Stomach (tissue), 8 donors: ENCODE measurements at regions not wholly inside any gene's neighbourhood (a gene's known extent, or its start where the extent isn't known, plus 50 kb on each side); places are given as distances from the start of the nearest gene placed in this dataset.

ENCODE experiments used
- DNase-seq, 2 donors: peaks; one replicate each; pipeline versions ENCODE4 v3.0.0 to v3.0.0-alpha.2; 2013 to 2019
- H3K27ac ChIP-seq, 5 donors: fragments of 200-600 bp in 4 of 5; sonication (generic) in 4 of 5; one replicate each; pipeline ENCODE4 v1.5.1; 2013 to 2019; ENCODE audit warnings: mild to moderate bottlenecking in 1 of 5, moderate library complexity in 1 of 5
- H3K27me3 ChIP-seq, 3 donors: fragments of 200-600 bp; sonication (generic); one replicate each; pipeline ENCODE4 v1.5.1; 2017 to 2019; ENCODE audit warnings: mixed run types in 1 of 3
- H3K36me3 ChIP-seq, 4 donors: fragments of 200-600 bp; sonication (generic); 1 replicate in 3 of 4; 2 replicates in 1 of 4; pipeline ENCODE4 v1.5.1; 2016 to 2019
- H3K4me1 ChIP-seq, 4 donors: fragments of 200-600 bp; sonication (generic); one replicate each; pipeline ENCODE4 v1.5.1; 2016 to 2019
- H3K4me3 ChIP-seq, 4 donors: fragments of 200-600 bp; sonication (generic) in 3 of 4; one replicate each; pipeline ENCODE4 v1.5.1; 2016 to 2019; ENCODE audit warnings: mild to moderate bottlenecking in 1 of 4
- H3K9me3 ChIP-seq, 4 donors: fragments of 200-600 bp; sonication (generic); one replicate each; pipeline ENCODE4 v1.5.1; 2016 to 2019
- EP300 ChIP-seq: sonication (generic); formaldehyde crosslinking; IDR thresholded peaks from one replicate; pipeline ENCODE4 v1.6.1; 2017; ENCODE audit warnings: antibody characterized with exemption
- POLR2A ChIP-seq, 4 donors: fragments of 450-650 bp; IDR thresholded peaks; one replicate each; pipeline ENCODE4 v1.6.1; 2016; ENCODE audit warnings: antibody characterized with exemption in 4 of 4, control low read depth in 2 of 4, mild to moderate bottlenecking in 1 of 4, moderate library complexity in 1 of 4
- POLR2AphosphoS5 ChIP-seq, 3 donors: sonication (generic); formaldehyde crosslinking; IDR thresholded peaks; one replicate each; pipeline ENCODE4 v1.6.1; 2016; ENCODE audit warnings: antibody characterized with exemption in 3 of 3
- WGBS, 5 donors: extraction: QIAGEN DNeasy Blood & Tissue Kit in 3 of 5; methylation state at CpG; one replicate each; pipeline versions ENCODE4 v1.1.5 to v1.1.7; 2013 to 2018; 5-methylcytosine and 5-hydroxymethylcytosine counted together
- intact Hi-C: fragments of 100-400 bp; cut with DNase I; formaldehyde crosslinking; loops from one replicate; pipeline ENCODE4 v1.15.1; 2023; ENCODE audit warnings: low total_unique reads
- TF ChIP-seq, protein P1 (sequence below), 7 experiments: fragments of 450-650 bp in 4 of 7; fragments of 200-600 bp in 3 of 7; sonication (generic) in 3 of 7; IDR thresholded peaks; one replicate each; pipeline ENCODE4 v1.5.1; 2016 to 2019; ENCODE audit warnings: antibody characterized with exemption in 7 of 7, control low read depth in 2 of 7, mild to moderate bottlenecking in 1 of 7
- donor health status: healthy with polysubstance abuse.
- donor health status: Bipolar disorder and iron deficiency.
- donor health status: healthy.

DNA sequence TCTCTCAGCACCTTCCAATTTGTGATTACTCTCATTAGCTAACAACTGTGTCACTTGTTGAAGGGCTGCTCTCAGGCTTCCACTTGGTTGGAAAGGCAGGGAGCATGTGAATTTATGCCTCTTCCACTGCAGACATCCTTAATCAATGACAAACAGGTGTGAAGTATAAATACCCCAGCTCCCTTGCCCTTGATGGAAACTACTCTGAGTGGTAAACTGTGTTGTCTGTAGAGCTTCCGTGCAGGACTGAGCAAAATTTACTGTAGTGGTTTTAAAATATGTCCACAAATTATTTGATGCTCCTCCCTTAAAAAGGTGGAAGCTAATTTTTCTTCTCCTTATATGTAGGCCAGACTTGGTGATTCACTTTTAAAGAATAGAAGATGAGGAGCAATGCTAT lies 253.0 kb upstream of the TBX18 start:
- Histone ChIP-seq H3K27ac (no peak overlapping the region), H3K4me1 (peaks cover 0 to 6% (median 3%) of the 10 kb centered on the region in 4 donors), H3K9me3 (no peaks in the 10 kb centered on the region), H3K27me3 (no peaks in the 10 kb centered on the region), H3K4me3 (no peak overlapping the region), H3K36me3 (no peaks in the 10 kb centered on the region)
- DNase-seq = no peak
- WGBS, 5 donors = 75 to 94% (median 87%) methylated on average over 1 of the region's 1 CpG
- TF ChIP-seq POLR2AphosphoS5 (IDR thresholded peaks at IDR 0.05) (no peak), EP300 (no peak), POLR2A (IDR thresholded peaks at IDR 0.05) (no peak)
- TF ChIP-seq, protein P1, sequence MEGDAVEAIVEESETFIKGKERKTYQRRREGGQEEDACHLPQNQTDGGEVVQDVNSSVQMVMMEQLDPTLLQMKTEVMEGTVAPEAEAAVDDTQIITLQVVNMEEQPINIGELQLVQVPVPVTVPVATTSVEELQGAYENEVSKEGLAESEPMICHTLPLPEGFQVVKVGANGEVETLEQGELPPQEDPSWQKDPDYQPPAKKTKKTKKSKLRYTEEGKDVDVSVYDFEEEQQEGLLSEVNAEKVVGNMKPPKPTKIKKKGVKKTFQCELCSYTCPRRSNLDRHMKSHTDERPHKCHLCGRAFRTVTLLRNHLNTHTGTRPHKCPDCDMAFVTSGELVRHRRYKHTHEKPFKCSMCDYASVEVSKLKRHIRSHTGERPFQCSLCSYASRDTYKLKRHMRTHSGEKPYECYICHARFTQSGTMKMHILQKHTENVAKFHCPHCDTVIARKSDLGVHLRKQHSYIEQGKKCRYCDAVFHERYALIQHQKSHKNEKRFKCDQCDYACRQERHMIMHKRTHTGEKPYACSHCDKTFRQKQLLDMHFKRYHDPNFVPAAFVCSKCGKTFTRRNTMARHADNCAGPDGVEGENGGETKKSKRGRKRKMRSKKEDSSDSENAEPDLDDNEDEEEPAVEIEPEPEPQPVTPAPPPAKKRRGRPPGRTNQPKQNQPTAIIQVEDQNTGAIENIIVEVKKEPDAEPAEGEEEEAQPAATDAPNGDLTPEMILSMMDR (IDR thresholded peaks at IDR 0.05) = no peak
- intact Hi-C loops = no loop called here

DNA sequence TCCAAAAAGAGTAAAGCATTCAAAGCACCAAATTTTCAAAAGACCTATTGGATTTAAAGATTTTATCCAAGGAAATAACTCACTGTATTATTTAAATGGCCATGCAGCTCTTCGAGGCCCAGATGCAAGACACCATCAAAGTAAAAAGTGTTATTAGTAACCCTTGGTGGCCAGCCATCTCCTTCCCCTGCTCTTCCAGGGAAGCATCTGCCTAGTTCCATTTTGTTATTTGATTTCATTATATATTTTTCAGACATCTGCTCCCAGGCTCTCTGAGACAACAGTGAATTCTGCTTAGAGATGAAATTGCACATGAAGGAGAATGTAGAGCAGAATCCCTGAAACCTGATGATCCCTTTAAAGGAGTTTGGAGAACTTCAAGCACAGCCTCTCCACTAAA lies 252.3 kb upstream of the TBX18 start:
- no peak for TF ChIP-seq POLR2A (IDR thresholded peaks at IDR 0.05)
- no peak for TF ChIP-seq POLR2AphosphoS5 (IDR thresholded peaks at IDR 0.05)
- TF ChIP-seq EP300 = no peak
- H3K27me3 ChIP-seq = no peaks in the 10 kb centered on the region
- H3K36me3 ChIP-seq = no peaks in the 10 kb centered on the region
- H3K9me3 ChIP-seq = no peaks in the 10 kb centered on the region
- WGBS, 5 donors = 66 to 87% (median 79%) methylated on average over 1 of the region's 1 CpG
- H3K27ac ChIP-seq = no peak overlapping the region
- peaks cover 0 to 6% (median 3%) of the 10 kb centered on the region in 4 donors for H3K4me1 ChIP-seq
- no peak for DNase-seq
- intact Hi-C loops = no loop called here
- no peak overlapping the region for H3K4me3 ChIP-seq

DNA sequence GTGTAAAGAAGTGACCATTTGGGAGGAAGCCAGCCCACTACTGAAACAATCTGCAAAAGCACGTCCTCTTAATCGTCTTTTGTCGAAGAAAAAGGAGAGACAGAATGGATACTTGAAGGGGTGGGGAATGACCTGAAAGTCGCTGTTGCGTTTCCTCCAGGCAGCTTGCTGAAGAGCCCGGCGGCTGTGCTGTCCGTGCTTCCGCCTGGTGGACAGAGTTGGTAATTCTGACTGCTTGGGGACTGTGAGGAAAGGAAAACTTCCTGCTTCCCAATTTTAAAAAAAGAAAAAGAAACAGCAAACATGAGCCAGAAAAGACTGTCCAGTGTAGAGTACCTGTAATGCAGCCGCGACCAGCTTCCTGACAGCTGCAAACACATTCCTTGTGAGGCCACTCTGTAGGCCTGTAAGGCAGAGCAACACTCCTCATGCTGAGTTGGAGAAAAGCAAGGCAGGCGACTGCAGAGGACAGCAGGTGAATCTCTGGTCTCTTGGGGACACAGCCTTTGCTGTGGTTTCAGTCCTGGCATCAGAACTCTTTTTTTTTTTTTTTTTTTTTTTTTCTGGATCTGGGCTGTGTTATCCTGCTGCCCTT lies 251.1 kb upstream of the TBX18 start:
- TF ChIP-seq POLR2A (IDR thresholded peaks at IDR 0.05) = no peak
- TF ChIP-seq, protein P1 (IDR thresholded peaks at IDR 0.05) = peak in 4 of 7 experiments; percentile 37 to 51 (median 46)
- Histone ChIP-seq H3K27ac (no peak overlapping the region), H3K27me3 (no peaks in the 10 kb centered on the region), H3K9me3 (no peaks in the 10 kb centered on the region), H3K36me3 (no peaks in the 10 kb centered on the region), H3K4me3 (no peak overlapping the region), H3K4me1 (peaks cover 0 to 6% (median 3%) of the 10 kb centered on the region in 4 donors)
- DNase-seq = peak; percentile 31 to 86
- 9 to 12% (median 10%) methylated on average over 12 of the region's 12 CpGs for WGBS, 5 donors
- intact Hi-C loops = no loop called here

DNA sequence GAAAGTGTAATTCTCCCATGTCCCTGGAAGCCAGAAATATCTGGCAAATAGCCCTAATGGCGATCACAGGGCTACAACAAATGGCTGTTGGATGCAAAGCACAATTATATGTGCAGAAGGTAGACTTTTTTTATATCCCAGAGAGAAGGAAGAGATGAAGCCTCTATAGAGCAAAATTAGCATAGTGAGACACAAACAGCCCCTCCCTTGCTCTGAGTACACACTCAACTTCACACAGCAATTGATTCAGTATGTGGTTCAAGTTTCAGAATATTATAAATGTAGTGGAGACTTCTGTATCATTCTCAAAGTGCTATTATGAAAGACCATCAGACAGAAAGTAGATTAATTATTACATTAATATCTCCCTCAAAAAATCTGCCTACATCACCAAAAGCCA lies 246.5 kb upstream of the TBX18 start:
- Histone ChIP-seq H3K27ac (no peak overlapping the region), H3K4me3 (no peak overlapping the region), H3K9me3 (no peaks in the 10 kb centered on the region), H3K36me3 (no peaks in the 10 kb centered on the region), H3K4me1 (peaks cover 0 to 6% (median 3%) of the 10 kb centered on the region in 4 donors), H3K27me3 (no peaks in the 10 kb centered on the region)
- TF ChIP-seq, protein P1 (IDR thresholded peaks at IDR 0.05) = no peak
- TF ChIP-seq POLR2A (IDR thresholded peaks at IDR 0.05) = no peak
- intact Hi-C loops = no loop called here
- DNase-seq = no peak
- WGBS, 5 donors = 40 to 70% (median 48%) methylated on average over 1 of the region's 1 CpG

DNA sequence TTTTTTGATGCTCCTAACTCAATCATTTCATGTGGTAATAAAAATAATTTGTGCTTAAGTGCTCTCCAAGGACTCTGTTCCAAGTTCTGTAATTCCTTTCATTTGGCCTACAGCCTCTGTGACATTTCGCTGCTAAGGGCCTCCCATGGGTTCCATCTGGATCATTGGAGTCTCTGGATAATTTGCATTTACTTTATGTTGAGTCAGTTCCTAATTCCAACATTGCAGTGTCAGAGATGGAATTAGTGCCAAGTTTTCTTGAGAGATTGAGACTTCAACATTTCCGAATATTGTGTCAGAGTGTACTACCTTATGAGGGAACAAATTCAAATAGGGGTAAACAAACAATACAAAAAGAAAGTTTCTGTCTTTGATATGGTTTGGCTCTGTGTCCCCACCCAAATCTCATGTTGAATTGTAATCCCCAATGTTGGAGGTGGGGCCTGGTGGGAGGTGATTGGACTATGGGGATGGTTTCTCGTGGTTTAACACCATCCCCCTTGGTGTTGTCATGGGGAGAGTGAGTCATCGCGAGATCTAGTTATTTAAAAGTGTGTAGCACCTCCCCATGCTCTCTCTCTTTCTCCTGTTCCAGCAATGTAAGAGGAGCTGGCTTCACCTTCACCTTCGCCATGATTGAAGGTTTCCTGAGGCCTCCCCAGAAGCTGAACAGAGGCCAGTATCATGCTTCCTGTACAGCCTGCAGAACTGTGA lies 244.1 kb upstream of the TBX18 start:
- no peaks in the 10 kb centered on the region for H3K4me1 ChIP-seq
- intact Hi-C loops = no loop called here
- 73 to 84% (median 77%) methylated on average over 6 of the region's 6 CpGs for WGBS, 5 donors
- peak in 1 of 2 donors; percentile 20 for DNase-seq
- TF ChIP-seq POLR2A (IDR thresholded peaks at IDR 0.05) = no peak
- TF ChIP-seq EP300 = no peak
- TF ChIP-seq, protein P1 (IDR thresholded peaks at IDR 0.05) = no peak
- no peak for TF ChIP-seq POLR2AphosphoS5 (IDR thresholded peaks at IDR 0.05)
- H3K36me3 ChIP-seq = no peaks in the 10 kb centered on the region
- H3K27ac ChIP-seq = no peak overlapping the region
- no peak overlapping the region for H3K4me3 ChIP-seq
- H3K9me3 ChIP-seq = no peaks in the 10 kb centered on the region
- no peaks in the 10 kb centered on the region for H3K27me3 ChIP-seq
